ENCODE measurements at regions not wholly inside any gene's neighbourhood (a gene's known extent, or its start where the extent isn't known, plus 50 kb on each side); places are given as distances from the start of the nearest gene placed in this dataset.

GRCh38 chrX:124234348-124234747 lies 98.1 kb upstream of the TEX13D start:
- no peak for TF ChIP-seq CTCF (conservative IDR thresholded peaks at IDR 0.05 in 1 of 2, IDR thresholded peaks at IDR 0.05 in 1 of 2; ENCODE audit: extremely low read depth in 1 of 2, insufficient read depth in 1 of 2, low read depth in 1 of 2, low read length in 2 of 2)
- no peak for TF ChIP-seq EZH2 (IDR thresholded peaks at IDR 0.05; ENCODE audit: borderline replicate concordance, low read length)
